ENCODE measurements at regions not wholly inside any gene's neighbourhood (a gene's known extent, or its start where the extent isn't known, plus 50 kb on each side); places are given as distances from the start of the nearest gene placed in this dataset.

DNA sequence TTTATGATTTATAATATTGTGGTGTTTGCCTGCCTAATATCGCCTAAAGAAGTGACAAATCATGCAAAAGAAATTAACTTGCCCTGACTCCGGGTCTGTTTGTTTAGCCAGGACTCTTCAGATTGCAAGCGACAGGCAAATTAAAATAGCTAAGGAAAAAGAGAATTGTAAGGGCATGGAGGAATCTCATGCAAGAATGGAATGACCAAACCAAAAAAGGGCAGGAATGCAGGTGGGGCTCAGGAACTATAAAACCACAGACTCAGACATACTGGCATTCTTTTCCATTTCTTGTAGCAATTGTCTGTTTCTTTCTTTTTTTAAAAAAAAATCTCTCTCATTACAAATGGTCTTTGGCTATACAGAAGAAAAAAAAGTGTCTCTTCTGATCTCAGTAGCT, 188.1 kb upstream of the XYLT1 start:
- peaks cover 14% of the 10 kb centered on the region for H3K27me3 Mint-ChIP-seq (ENCODE audit: low read depth)
- H3K4me1 Mint-ChIP-seq: peaks cover 72% of the 10 kb centered on the region
- ATAC-seq: no peak; the same call in 1 of the 2 replicates
- peak overlapping the region; percentile 55; the same call in 1 of the 2 replicates for H3K27ac Mint-ChIP-seq
- no peak overlapping the region for H3K4me3 Mint-ChIP-seq
- TF ChIP-seq, protein P1, sequence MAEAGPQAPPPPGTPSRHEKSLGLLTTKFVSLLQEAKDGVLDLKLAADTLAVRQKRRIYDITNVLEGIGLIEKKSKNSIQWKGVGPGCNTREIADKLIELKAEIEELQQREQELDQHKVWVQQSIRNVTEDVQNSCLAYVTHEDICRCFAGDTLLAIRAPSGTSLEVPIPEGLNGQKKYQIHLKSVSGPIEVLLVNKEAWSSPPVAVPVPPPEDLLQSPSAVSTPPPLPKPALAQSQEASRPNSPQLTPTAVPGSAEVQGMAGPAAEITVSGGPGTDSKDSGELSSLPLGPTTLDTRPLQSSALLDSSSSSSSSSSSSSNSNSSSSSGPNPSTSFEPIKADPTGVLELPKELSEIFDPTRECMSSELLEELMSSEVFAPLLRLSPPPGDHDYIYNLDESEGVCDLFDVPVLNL (CRISPR knock-in tag; IDR thresholded peaks at IDR 0.05; ENCODE audit: borderline replicate concordance, low read depth): no peak
- TF ChIP-seq, protein P2, sequence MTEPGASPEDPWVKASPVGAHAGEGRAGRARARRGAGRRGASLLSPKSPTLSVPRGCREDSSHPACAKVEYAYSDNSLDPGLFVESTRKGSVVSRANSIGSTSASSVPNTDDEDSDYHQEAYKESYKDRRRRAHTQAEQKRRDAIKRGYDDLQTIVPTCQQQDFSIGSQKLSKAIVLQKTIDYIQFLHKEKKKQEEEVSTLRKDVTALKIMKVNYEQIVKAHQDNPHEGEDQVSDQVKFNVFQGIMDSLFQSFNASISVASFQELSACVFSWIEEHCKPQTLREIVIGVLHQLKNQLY (CRISPR knock-in tag; IDR thresholded peaks at IDR 0.05): no peak
- H3K36me3 Mint-ChIP-seq: no peaks in the 10 kb centered on the region
- DNase-seq (ENCODE audit: low spot score): no peak
- no peaks in the 10 kb centered on the region for H3K9me3 Mint-ChIP-seq
- CTCF ChIA-PET: interaction anchor here (1.7 kb wide), 1 partner anchor 80 kb away, joined by 6 read pairs; no protein-coding TSS in a partner anchor
- POLR2A ChIA-PET: no interaction called here

DNA sequence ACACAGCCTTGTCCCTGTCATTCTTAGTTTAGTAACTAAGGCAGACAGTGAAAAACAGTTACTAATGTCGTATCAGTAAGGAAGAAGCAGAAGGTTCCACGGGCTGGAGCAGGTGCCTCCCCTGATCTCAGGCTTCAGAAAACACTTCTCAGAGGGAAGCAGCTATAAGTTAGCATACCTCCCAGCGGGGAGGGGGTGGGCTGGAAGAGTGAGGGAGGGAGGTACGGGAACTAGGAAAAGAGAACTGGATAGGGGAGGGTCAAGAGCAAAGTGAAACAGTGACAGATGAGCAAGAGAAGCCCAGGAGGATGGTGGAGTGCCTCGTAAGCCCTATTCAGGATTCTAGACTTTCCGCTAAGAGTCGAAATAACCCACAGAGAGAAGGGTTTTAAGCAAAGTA, 186.3 kb upstream of the XYLT1 start:
- Mint-ChIP-seq H3K9me3 (no peaks in the 10 kb centered on the region), H3K4me1 (peaks cover 65% of the 10 kb centered on the region), H3K27ac (no peak overlapping the region), H3K36me3 (no peaks in the 10 kb centered on the region), H3K4me3 (no peak overlapping the region), H3K27me3 (ENCODE audit: low read depth) (peaks cover 7% of the 10 kb centered on the region)
- CTCF ChIA-PET: interaction anchor here (1.5 kb wide), 1 partner anchor 101 kb away, joined by 3 read pairs; no protein-coding TSS in a partner anchor
- POLR2A ChIA-PET: interaction anchor here (0.6 kb wide), 1 partner anchor 63 kb away, joined by 3 read pairs; no protein-coding TSS in a partner anchor
- TF ChIP-seq CREM (CRISPR knock-in tag; IDR thresholded peaks at IDR 0.05) (no peak), IRF2 (CRISPR knock-in tag; IDR thresholded peaks at IDR 0.05; ENCODE audit: borderline replicate concordance, low read depth) (no peak), ZNF671 (CRISPR knock-in tag; IDR thresholded peaks at IDR 0.05) (no peak), ZNF416 (CRISPR knock-in tag; IDR thresholded peaks at IDR 0.05) (no peak), ZNF219 (CRISPR knock-in tag; IDR thresholded peaks at IDR 0.05; ENCODE audit: borderline replicate concordance) (no peak), MYBL2 (CRISPR knock-in tag; IDR thresholded peaks at IDR 0.05) (no peak), ZNF317 (CRISPR knock-in tag; IDR thresholded peaks at IDR 0.05; ENCODE audit: borderline replicate concordance, low read depth) (no peak), NFATC4 (CRISPR knock-in tag; IDR thresholded peaks at IDR 0.05) (no peak), OVOL2 (CRISPR knock-in tag; IDR thresholded peaks at IDR 0.05; ENCODE audit: borderline replicate concordance) (no peak)
- TF ChIP-seq, protein P2 (CRISPR knock-in tag; IDR thresholded peaks at IDR 0.05): no peak
- ATAC-seq (peak; percentile 78), DNase-seq (ENCODE audit: low spot score) (peak; percentile 41)

DNA sequence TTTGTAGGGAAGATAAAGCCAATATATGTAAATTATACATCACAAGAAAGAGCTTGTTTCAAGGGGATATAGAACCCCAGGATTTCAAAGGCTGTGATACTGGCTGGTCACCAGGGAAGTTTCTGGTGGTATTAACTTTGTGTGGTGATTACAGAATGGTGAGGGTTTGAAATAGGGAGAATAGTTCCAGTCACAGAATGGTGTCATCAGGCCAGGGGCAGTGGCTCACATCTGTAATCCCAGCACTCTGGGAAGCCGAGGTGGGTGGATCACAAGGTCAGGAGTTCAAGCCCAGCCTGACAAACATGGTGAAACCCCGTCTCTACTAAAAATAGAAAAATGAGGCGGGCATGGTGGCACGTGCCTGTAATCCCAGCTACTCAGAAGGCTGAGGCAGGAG, 183.8 kb upstream of the XYLT1 start:
- H3K9me3 Mint-ChIP-seq: no peaks in the 10 kb centered on the region
- H3K36me3 Mint-ChIP-seq: no peaks in the 10 kb centered on the region
- peaks cover 7% of the 10 kb centered on the region; the same call in 1 of the 2 replicates for H3K27me3 Mint-ChIP-seq (ENCODE audit: low read depth)
- H3K27ac Mint-ChIP-seq: no peak overlapping the region
- no peak overlapping the region for H3K4me3 Mint-ChIP-seq
- ATAC-seq: no peak
- TF ChIP-seq MXD4 (CRISPR knock-in tag; IDR thresholded peaks at IDR 0.05; ENCODE audit: borderline replicate concordance) (no peak), OVOL2 (CRISPR knock-in tag; IDR thresholded peaks at IDR 0.05; ENCODE audit: borderline replicate concordance) (no peak), GRHL2 (CRISPR knock-in tag; IDR thresholded peaks at IDR 0.05; ENCODE audit: insufficient replicate concordance, severe bottlenecking) (no peak)
- TF ChIP-seq, protein P3, sequence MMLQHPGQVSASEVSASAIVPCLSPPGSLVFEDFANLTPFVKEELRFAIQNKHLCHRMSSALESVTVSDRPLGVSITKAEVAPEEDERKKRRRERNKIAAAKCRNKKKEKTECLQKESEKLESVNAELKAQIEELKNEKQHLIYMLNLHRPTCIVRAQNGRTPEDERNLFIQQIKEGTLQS (CRISPR knock-in tag; conservative IDR thresholded peaks at IDR 0.05): no peak
- TF ChIP-seq, protein P4, sequence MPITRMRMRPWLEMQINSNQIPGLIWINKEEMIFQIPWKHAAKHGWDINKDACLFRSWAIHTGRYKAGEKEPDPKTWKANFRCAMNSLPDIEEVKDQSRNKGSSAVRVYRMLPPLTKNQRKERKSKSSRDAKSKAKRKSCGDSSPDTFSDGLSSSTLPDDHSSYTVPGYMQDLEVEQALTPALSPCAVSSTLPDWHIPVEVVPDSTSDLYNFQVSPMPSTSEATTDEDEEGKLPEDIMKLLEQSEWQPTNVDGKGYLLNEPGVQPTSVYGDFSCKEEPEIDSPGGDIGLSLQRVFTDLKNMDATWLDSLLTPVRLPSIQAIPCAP (CRISPR knock-in tag; IDR thresholded peaks at IDR 0.05): no peak
- TF ChIP-seq, protein P5, sequence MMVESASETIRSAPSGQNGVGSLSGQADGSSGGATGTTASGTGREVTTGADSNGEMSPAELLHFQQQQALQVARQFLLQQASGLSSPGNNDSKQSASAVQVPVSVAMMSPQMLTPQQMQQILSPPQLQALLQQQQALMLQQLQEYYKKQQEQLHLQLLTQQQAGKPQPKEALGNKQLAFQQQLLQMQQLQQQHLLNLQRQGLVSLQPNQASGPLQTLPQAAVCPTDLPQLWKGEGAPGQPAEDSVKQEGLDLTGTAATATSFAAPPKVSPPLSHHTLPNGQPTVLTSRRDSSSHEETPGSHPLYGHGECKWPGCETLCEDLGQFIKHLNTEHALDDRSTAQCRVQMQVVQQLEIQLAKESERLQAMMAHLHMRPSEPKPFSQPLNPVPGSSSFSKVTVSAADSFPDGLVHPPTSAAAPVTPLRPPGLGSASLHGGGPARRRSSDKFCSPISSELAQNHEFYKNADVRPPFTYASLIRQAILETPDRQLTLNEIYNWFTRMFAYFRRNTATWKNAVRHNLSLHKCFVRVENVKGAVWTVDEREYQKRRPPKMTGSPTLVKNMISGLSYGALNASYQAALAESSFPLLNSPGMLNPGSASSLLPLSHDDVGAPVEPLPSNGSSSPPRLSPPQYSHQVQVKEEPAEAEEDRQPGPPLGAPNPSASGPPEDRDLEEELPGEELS (CRISPR knock-in tag; IDR thresholded peaks at IDR 0.05): no peak
- CTCF ChIA-PET: no interaction called here
- POLR2A ChIA-PET: interaction anchor here (0.6 kb wide), 1 partner anchor 135 kb away, joined by 5 read pairs; no protein-coding TSS in a partner anchor
- DNase-seq (ENCODE audit: low spot score): no peak
- peaks cover 47% of the 10 kb centered on the region for H3K4me1 Mint-ChIP-seq

All from WTC11 (cell line).